CD4-positive, alpha-beta T cell treated with Interleukin-17A for 4 hours (primary cell): ENCODE measurements at regions not wholly inside any gene's neighbourhood (a gene's known extent, or its start where the extent isn't known, plus 50 kb on each side); places are given as distances from the start of the nearest gene placed in this dataset.

Experiments used
- DNase-seq: peaks from one replicate; pipeline ENCODE4 v3.0.0-alpha.2; 2020; ENCODE audit warnings: mixed read lengths

DNA sequence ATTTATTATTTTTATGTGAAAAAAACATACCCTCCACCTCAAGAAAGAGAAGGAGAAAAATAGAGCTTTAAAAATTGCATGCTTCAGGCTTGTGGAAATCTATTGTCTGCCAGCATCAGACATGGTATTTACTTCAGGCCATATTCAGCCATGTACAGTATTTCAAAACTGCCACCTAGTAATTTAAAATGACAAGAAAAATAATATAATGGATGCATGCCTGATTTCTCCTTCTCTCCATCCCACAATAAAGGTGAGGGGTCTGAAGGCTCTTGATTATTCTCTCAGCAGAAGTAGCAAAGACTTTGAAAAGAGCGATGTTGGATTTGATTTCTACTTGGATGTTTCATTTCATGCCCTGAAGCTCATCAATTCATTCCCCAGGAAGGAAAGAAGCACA lies 250.7 kb downstream of the TBC1D4 start:
- DNase-seq, result no peak

DNA sequence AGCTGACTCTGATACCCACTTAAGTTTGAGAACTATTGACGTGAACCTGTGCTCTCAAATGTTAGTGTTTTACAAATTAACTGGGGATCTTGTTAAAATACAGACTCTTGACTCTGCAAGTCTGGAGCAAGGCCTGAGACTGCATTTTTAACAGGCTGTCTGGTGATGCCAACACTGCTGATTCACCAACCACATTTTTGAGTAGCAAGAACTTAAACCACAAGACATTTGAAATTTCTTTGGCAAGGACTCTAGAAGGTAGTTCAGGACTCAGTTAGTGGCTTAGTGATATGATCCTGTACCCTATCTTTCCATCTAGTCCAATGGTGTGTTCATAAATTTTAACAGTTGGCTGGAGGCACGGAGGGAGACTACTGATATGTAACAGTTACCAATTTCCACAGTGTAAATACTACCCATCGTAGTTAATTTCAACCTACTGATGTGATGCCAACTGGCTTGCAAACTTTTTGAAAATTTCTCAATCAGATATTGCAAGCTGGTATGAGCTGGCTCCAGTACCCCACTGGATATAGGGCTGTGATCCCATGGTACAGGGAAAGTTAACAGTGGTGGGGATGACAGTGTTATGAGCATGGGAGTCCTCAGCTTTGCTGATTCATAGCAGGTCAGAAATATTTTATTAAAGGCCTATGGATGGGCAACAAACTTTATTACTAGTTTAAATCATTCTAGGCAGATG lies 255.1 kb downstream of the TBC1D4 start:
- DNase-seq, result no peak

DNA sequence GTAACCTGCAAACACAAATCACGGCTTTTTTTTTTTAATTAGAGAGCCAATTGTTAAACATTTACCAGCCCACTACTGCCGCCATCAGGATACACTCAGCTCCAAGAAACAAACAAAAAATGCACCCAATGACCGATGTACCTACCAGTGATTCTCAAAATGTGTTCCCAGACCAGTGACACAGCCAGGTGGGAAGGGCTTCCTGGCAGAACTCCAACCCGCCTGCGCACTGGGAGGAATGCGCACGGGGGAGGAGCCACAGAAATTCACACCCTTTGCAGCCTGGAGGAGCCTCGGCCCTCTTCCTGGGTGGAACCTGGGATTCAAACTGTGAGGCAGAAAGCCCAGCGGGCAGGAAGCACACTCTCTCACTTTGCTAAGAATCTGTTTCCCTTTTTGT lies 255.9 kb downstream of the TBC1D4 start:
- DNase-seq, result no peak

DNA sequence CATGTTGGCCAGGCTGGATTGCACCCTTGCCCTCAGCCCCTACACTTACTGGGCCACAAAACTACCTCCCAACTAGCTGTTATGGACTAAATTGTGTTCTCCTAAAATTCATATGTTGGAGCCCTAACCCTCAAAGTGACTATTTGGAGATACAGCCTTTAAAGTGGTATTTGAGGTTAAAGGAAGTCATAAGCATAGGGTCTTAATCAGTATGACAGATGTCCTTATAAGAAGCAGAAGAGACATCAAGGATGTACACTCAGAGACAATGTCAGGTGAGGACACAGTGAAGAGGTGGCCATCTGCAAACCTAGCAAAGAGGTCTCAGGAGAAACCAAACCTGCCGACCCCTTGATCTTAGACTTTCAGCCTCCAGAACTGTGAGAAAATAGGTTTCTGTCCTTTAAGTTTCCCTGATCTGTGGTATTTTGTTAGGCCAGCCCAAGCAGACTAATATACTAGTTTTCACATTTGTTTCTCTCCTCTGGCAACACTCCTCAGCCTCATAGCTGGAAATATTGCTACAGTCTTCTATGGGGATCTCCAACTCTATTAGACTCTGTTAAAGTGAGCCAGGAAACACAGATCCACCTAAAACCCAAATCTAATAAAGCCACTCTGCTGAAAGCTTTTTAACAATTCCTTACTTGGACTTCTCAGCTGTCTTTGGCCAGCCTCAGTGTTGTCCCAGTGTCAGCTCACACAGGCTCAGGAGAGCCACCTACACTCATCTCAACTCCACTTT lies 256.5 kb downstream of the TBC1D4 start:
- no peak for DNase-seq

DNA sequence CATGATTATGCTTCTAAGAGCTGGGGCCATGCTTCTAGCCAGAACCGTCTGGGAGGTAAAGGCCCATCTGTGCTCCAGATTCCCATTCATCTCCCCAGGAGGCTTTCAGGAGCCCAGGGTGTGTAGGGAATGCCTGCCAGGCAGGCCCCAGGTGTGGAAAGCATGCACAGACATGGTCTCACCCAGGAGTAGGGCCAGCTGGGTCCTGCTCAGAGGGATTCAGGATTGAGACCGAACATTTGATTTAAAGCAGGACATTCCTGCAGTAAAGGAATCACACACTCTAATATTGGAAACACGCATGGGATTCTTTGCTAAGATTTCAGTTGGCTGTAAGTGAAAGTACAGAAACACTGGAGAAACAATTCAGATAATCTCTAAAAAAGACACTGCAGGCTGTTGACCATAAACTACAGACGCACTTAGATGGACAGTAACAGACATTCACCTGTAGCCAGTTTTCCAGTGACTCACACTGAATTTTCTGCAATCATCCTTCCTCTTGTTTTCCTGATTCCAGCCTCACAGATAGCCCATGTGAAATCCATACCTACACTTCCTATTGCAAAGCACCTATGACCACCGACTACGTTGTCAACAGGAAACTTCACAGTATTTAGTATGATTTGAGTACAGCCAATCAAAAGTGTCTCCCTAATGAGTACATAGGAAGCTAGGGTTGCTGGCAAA lies 257.8 kb downstream of the TBC1D4 start:
- no peak for DNase-seq

DNA sequence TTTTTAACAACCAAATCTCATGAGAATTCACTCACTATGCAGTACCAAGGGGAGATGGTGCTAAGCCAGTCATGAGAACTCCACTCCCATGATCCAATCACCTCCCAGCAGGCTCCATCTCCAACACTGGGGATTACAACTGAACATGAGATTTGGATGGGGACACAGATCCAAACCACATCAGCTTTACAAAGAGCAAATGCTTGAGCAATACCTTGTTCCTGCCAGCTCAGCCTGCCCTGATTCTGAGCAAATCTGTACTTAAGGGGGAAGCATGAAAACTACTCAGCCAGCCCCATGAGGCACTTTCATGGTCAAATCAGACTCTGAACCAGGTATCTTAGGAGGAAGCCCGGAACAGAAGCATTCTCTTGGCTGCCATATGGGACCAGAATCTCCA lies 259.9 kb downstream of the TBC1D4 start:
- no peak for DNase-seq

DNA sequence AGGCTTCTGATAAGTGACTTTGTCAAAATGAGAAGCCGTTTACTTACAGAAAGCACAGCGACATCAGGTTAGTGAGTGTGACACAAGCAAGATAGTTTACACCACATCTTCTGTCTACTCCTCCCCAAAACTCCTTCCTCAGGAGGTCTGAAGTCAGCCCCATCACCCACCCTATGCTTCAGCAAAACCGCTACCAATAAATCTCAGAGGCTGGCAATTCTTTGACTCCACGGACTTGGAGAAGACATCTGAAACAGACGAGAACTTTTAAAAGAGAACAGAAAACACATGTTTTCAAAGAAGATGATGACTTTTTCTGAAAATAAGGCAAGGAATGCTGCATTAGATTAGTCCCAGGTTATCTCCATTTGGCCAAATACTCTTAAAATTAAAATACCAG lies 261.1 kb downstream of the TBC1D4 start:
- DNase-seq, result no peak

DNA sequence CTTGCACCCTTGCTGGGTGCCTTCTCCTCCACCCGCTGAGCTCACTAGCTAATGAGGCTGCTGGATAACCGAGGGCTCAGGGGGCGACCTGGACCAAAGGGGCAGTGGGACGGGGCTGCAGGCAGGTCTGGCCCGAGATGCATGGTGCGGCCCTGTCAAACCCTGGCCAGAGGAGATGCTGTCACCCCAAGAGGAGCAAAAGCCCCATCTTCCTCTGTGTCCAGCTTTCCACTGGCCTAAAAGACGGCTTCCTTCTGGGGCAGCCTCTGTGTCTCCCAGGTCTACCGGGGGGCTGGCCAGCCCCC lies 261.8 kb downstream of the TBC1D4 start:
- no peak for DNase-seq

DNA sequence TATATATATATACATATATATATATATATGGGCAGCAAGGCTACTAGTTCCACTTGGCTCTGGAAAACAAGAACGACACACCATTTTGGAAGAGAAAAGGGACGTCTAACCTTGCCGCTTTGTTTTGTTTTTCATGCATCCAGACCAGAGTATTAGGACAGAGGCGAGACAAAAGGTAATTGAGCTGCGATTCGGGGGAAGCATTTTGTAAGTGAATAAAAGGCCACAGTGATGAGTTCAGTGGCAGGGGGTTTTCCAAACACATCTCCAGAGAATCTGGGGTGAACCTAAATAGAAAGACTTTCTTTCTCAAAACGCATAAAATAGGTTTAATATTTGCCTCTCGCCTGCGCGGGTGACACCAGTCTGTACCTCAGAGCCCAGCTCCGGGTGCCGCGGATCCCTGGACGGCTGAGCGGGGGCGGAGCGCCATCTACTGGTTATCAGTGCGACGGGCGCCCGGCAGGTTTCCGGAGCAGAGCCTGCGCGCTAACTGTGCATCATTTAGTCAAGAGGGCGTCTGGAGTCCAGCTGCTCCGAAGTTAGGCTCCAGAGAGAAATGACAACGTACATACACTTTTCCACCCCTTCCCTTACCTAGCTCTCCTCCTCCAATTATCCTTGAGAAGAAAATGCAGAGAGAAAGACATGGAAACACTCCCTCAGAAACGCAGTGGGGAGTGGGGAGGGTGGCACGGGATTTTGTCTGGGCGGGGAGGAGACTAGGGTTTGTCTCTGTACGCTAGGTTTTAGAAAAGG lies 262.3 kb downstream of the TBC1D4 start:
- DNase-seq, result peak; percentile 87

DNA sequence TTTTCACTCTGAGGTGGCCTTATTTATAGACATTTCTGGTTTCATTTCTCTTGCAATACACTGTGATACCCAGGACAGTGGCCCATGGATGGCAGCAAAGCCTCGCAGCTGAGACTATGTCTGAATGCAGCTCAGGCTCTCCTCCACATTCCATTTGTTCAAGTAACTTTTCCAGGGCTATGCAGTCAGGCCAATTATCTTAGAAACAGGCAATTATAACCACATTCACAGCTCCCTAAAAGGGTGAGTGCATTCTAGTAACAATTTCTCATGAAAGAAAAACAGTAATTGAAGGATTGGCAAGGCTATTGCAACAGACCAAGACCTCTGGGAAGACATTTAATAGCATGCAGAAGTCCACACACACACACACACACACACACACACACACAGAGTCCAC lies 264.0 kb downstream of the TBC1D4 start:
- DNase-seq, result no peak

DNA sequence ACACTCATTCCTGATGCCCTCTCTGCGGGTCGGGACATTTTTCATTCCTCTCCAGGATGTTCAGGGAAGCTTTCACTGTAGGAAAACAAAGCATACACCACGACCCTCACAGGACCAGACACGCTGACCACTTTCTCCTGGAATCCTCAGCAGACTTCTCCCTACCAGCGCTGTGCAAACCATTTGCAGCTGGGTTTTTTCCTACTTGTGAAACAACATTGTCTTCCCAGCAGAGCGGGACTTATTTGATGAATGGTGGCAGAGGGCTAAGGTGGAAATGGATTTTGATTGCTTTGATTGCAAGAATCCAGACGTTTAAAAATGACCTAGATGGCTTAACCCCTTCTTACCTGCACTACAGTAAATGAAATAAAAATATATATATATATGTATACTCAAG lies 265.9 kb downstream of the TBC1D4 start:
- no peak for DNase-seq

DNA sequence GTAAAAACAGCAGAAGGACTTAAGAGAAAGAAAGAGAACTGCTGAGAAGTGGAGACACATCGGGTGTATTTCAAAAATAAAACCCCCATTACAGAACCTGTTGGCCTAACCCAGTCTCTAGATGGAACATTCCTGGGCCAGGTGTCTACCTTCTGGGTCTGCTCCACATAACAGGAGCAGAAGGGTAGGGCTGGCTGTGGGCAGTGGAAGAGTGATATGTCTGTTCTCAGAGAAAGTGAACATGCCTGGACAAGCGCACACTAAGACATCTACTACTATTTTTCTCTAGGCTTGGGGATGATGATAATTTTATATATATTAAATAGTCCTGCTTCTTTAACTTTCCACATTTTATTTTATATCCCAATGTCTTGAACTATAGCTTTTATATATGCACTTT lies 267.1 kb downstream of the TBC1D4 start:
- DNase-seq, result no peak

DNA sequence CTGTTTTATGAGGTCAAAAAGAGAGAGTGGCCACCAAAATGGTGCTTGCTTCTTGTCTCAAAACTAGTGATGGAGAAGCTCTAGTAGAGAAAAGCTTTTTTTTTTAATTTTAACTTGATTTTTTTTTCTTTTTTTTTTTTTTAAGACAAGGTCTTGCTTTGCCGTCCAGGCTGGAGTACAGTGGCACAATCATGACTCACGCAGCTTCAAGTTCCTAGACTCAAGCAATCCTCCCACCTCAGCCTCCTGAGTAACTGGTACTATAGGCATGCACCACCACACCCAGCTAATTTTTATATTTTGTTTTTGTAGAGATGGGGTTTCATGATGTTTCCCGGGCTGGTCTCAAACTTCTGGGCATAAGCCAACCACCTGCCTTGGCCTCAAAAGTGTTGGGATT lies 279.0 kb downstream of the TBC1D4 start:
- DNase-seq, result no peak

DNA sequence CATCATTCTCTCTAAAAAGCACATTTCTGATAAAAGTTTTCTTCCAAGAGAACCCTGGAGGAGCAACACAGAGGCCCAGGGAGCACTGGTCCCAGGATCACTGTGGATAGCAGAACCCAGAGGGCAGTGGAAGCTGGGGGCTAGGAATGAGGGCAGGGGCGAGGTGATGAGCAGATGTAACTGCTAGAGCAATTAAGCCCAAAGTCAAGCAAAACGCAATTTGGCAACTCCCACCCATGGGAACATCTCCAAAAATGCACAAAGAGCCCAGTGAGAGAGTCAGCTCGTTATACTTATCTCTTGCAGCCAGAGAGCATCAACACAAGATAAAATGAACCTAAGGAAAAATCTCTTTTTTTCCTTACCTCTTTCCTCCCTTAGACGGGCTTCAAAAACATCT lies 284.2 kb downstream of the TBC1D4 start:
- no peak for DNase-seq

DNA sequence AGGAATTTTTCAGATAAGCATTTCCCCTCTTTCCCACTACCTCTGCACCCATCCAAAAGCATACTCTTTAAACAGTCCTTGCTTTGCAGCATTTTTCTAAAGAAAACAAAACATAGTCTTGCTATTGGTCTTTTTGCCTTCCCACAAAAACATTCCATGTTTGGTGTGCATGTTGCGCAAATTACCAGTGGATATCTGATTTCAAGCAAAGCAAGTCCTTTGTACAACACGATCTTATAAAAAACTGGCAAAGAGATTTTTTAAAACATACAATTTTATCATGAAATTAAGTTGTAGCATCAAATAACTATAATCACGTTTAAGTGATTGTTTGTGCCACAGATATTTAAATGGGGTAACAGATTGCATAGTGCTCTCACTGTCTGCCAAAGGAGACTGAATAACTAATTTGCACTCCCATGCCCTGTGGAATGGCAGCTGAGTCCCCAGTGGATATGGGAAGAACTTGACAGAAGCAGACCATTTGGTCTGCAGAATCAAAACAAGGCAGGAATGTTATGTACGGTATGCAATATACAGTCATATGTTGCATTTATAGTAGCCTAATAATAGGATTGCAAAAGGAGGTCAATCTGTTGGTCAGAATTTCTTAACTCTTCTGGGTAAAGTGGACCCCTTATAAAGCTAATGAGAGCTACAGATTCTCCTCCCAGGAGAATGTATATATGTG lies 285.7 kb downstream of the TBC1D4 start:
- no peak for DNase-seq

DNA sequence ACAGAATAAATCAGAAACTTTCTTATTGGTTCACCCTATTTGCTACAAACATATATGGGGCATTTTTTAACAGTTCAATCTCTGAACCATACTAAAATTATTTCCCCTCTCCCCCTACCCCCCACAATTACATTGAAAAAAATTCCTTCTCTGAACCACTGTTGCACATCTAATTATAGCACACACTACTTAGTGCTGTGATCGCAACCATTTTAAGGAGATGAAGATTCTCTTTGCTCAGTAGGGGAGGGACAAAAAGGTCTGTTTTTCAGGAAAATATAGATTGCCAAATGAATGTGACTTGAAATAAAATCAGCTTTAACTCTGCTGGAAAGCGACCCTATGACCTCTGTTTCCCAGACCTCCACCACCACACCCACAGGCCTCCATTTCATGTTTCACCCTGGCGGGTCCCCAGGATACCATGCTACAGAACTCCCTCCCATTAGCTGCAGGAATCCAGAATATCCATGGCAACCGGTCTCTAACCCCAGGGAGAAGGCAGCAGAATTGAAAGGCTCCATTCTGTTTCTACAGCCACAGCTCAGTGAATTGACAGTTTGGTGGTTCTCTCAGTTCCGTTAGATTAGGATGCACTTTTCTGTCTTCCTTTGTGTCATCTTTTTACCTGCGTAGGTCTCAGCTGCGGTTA lies 286.3 kb downstream of the TBC1D4 start:
- no peak for DNase-seq

DNA sequence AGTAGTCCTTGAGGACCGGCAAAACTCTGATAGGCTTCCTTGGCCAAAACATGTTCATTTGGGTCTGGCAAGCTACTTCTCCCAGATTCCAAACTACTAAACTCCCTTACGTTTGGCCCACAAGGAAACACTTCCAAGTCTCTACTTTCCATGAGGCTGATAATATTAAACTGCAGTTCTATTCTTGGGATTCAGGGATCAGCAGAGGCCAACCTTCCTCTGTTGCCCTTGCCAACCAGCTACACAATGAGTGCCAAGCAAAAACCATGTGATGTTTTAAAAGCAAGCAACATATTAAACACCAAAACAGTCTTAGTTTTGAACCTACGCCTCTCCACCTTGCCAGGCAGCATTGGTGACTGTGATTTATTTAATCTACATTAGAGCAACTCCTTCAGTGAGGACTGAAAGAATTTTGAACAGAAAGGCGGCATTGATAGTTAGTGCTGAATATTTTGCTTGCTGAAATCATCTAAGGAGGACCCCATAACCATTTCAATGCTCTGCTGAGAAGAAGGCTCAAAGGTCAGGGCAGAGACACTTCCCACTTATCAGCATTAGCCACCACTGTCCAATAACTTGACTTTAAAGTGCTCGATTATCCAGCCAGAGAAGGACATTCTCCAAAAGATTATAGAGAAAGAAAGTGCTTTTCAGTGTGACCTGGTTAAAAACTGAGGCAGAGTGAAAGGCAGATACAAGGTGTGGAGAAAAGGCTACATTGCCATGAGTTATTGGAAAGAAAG lies 287.1 kb downstream of the TBC1D4 start:
- DNase-seq, result no peak

DNA sequence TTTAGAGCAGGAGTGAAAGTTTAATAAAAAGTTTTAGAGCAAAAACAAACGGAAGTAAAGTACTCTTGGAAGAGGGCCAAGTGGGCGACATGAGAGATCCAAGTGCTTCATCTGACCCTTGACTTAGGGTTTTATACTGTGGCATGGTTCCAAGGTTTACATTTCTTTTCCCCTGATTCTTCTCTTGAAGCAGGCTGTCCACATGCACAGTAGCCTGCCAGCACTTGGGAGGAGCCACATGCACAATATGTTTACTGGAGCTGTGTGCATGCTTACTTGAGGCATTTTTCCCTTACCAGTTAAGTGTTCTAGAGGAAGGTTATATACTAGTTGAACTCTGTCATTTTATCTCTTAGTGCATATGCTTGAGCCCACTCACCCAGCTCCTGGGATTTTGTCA lies 295.6 kb downstream of the TBC1D4 start:
- no peak for DNase-seq

DNA sequence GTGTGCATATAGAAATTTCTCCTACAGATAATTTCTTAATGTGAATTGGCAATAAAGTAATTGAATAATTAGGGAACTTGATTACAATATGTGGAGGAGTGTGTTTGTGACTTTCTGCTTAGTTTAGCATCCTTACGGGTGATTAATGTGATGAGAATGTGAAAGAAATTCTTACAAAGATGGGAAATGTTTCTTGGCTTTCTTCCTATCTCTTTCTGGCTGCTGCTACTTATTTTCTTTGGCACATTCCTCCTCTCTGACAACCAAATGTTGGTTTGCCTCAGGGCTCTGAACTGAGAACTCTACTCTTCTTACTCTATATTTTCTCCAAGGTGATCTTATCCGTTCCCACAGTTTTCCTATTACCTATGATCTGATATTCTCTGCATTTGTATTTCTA lies 300.1 kb downstream of the TBC1D4 start:
- no peak for DNase-seq

DNA sequence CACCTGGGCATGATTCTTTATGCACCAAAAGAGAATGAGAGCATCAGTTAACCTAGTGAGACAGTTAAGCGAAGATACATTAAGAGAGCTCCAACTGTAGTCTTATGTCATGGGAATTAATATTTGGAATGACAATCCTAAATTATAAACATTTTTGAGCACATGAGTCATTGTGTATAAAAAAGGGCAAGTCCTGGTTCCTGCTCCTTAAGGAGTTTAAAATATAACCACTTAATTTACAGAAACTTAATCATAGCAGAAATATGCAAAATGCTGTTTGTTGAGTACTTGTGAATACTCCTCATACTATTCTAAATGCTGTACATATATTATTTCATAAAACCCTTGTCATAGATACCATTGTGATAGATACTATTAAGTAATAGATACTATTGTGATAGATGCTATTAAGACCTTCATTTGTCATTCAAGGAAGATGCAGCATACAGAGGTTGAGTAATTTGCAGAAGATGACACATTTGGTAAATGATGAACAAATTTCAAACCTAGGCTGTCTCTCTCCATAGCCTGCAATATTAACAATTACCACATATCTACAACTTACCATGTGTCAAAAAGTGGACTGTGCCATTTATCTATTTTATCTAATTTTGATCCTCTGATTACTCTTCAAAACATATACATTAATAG lies 301.0 kb downstream of the TBC1D4 start:
- no peak for DNase-seq

DNA sequence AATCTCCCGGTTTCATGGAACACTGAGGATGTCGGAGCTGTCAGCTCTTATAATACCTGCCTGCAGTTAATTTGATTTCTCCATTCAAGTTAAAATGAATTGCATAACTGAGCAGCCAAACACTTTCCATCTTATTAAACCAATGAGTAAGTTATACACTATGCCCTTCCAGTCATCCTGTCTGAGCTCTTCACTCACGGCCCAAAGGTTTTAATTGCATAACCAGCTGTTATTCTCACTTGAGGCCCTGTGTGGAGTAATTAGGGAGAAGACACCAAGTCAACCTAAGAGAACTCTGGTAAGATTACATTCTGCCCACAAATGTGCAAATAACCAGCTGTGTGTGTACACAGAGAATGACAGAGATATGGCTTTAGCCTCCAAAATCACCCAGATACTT lies 303.5 kb downstream of the TBC1D4 start:
- DNase-seq, result no peak
